ENCODE measurements at regions not wholly inside any gene's neighbourhood (a gene's known extent, or its start where the extent isn't known, plus 50 kb on each side); places are given as distances from the start of the nearest gene placed in this dataset.

GRCh38 chr5:125302577-125302976, 556.1 kb upstream of the ZNF608 start:
- TF ChIP-seq JUND (CRISPR knock-in tag; IDR thresholded peaks at IDR 0.05) (no peak), RXRB (CRISPR knock-in tag; IDR thresholded peaks at IDR 0.05; ENCODE audit: borderline replicate concordance) (no peak), ZNF777 (CRISPR knock-in tag; IDR thresholded peaks at IDR 0.05) (no peak), DDIT3 (CRISPR knock-in tag; IDR thresholded peaks at IDR 0.05) (no peak), ZNF784 (CRISPR knock-in tag; IDR thresholded peaks at IDR 0.05; ENCODE audit: borderline replicate concordance) (no peak), ZNF142 (CRISPR knock-in tag; IDR thresholded peaks at IDR 0.05) (no peak), MATR3 (CRISPR knock-in tag; IDR thresholded peaks at IDR 0.05) (no peak), ZNF33A (CRISPR knock-in tag; IDR thresholded peaks at IDR 0.05; ENCODE audit: borderline replicate concordance) (no peak)

Data from HepG2 (cell line).